ENCODE measurements at regions not wholly inside any gene's neighbourhood (a gene's known extent, or its start where the extent isn't known, plus 50 kb on each side); places are given as distances from the start of the nearest gene placed in this dataset.

DNA sequence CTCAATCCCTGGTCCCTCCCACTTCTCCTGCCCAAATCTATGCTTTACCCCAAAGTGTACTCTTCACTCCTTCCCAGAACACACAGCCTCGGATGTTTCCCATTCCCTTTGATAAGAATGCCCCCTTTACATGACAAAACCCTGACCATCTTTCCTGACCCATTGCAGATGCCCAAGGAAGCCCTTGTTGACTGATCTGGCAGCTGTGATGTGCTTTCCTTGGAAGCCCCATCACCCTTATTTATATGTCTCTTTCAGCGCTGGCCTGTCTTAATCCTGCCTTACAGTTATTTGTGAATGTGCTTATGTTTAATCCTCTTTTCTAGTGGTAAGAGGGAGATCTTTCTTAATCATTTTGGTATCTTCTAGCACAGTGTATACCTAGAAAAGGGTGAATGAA lies 523.1 kb downstream of the CD83 start:
- DNase-seq (ENCODE audit: low spot score), result no peak

DNA sequence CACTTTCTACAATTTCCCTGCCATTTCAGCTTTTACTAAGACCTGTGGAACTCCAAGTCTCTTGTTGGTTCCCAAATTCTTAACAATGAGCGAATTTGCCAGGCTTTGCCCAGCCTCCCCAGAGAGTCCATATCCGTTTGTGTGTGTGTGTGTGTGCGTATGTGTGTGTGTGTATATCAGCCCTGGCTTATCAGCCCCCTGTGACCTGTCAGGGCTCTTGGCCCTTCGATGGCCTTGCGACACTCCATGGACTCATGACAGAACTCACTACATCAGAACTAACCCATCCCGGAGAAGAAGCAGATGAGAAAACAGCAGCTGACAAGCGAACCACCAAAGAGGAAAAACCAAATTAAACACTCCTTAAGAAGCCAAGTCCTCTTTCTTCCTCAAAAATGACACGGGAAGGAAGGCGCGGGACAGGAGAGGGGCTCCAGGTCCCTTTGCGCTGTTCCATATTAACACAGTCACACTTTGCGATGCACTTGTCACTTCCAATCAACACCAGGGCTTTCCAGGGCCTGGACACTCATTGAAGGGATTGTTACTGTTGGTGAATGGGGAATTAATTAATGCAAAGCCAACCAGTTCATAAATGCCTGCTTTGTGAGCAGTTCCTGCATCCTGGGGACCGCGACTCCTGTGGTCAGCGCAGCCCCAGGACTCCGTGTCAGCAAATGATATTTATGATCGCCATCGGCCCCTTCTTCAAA lies 524.0 kb downstream of the CD83 start:
- no peak for DNase-seq (ENCODE audit: low spot score)

DNA sequence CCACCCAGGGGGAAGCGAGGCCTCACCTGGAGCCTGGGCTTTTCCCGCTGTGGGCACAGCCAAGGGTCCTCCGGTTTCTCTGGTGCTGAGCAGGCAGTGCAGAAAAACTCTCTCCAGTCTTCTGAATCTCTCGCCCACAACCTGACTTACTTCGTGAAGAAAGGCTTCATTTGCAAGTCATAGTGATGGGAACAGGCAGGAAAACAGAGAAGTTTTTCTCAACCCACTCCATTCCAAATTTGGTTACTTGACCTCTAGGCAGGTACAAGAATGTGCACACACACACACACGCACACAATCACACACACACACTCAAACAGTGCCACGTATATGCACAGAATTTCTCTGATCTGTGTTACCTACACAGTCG lies 524.5 kb downstream of the CD83 start:
- no peak for DNase-seq (ENCODE audit: low spot score)

DNA sequence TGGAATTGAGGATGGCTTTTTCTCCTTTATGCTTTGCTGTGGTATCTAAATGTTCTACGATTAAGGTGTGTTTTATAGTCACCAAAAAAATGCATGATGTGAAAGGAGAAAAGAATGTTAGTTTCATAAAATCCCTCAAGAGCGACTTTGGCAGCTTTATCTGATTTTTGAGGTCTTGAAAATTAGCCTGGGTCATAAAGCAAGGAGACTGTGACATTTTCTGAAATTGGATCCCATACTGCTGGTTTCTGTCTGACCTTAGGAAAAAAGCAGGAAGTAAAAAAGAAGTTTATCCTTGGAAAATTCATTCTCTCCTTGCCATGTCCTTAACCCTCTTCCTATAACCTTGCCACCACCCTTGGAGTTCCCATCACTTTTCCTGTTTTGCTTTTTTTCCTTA lies 525.3 kb downstream of the CD83 start:
- no peak for DNase-seq (ENCODE audit: low spot score)

DNA sequence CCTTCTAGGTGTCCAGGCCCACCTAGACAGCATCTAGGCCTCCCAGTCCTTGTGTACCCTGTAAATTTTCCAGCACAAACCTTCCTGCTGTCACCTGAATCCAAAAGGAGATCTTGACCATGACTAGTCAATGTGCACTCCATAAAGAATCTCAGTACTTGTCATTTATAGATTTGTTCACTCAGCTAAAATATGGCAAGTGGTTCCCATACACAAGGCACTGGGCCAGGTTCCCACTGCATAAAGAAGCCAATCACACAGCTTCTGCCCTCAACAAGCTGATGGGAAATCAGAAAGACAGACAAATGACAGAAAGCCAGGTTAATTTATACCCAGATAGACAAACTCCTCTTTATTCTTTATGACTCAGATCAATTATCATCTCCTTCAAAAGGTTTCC lies 526.8 kb downstream of the CD83 start:
- no peak for DNase-seq (ENCODE audit: low spot score)

DNA sequence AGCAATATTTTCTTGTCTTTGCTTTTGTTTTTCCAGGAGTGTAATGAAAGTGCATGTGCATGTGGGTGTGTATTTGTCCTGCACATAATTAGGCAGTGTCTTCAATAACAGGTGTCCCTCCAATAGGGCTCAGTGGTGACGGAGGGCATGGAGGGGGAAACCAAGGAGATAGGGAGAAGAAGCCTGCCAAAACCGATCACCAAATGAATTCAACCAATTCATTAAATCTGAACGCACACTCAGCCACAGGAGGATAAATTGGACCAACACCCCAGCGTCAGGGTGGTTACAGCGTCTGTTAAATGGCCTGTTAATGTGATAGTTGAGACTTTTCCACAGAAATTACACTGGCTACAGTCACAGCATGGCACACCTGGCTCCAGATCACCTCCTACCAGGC lies 527.6 kb downstream of the CD83 start:
- DNase-seq (ENCODE audit: low spot score), result no peak

DNA sequence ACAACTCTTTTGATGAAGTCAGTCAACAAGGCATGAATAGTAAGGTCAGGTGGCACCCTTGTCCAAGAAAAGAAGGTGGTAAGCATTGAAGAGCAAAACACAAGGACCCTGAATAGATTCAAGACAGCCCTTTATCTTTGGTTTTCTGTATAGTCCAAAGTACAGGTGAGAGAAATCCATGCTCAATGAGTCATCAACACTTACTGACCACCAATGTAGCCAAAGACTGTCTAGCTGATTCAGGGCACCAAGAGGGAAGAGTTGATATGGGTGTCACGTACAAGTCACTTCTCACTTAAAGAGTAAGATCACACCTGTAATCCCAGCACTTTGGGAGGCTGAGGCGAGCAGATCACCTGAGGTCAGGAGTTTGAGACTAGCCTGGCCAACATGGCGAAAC lies 528.3 kb downstream of the CD83 start:
- DNase-seq (ENCODE audit: low spot score), result no peak

DNA sequence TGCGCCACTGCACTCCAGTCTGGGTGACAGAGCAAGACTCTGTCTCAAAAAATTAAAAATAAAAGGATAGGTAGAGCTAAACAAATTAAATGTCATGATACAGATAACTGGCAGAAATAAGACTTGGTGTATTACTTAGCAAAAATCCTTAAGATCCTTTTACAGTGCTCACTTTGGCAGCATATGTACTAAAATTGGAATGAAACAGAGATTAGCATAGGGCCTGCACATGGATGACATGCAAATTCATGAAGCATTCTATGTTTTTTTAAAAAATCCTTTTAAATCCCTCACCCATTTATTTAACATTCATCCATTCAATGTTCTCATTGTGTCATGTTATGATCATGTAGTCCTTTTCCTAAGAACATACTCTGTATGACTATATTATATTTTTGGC lies 528.8 kb downstream of the CD83 start:
- no peak for DNase-seq (ENCODE audit: low spot score)

DNA sequence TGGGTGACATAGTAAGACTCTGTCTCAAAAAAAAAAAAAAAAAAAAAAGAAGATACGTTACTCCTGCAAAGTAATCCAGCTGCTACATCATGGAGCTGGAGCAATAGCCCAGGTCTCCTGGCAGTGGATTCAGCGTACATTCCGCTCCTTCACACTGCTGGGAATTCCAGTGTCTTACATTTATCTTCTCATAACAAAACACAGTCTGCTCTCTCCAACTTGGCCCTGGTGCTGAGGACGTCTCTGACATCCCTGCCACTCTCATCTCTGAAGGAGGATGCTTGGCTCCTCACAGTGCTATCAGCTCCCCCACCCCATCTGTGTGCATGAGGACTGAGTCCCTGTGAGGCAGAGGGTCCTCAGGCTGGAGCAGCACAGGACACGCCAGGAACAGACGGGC lies 529.8 kb downstream of the CD83 start:
- DNase-seq (ENCODE audit: low spot score), result no peak

DNA sequence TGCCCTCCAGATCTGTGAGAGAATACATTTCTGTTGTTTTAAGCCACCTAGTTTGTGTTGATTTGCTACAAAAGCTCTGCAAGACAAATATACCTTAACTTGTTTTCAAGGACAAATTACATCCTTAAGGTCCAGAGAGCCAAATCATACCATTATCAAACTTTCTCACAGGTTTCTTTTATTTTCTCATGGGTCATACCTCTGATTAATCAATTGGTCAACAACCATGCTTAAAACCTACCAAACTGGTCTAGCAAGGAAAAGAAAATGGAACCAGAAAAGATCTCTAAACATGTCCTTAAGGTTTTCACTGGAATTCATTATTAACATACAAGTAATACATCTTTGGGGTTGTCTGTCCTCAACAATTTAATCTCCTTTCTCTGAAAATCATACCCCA lies 535.0 kb downstream of the CD83 start:
- no peak for DNase-seq (ENCODE audit: low spot score)

DNA sequence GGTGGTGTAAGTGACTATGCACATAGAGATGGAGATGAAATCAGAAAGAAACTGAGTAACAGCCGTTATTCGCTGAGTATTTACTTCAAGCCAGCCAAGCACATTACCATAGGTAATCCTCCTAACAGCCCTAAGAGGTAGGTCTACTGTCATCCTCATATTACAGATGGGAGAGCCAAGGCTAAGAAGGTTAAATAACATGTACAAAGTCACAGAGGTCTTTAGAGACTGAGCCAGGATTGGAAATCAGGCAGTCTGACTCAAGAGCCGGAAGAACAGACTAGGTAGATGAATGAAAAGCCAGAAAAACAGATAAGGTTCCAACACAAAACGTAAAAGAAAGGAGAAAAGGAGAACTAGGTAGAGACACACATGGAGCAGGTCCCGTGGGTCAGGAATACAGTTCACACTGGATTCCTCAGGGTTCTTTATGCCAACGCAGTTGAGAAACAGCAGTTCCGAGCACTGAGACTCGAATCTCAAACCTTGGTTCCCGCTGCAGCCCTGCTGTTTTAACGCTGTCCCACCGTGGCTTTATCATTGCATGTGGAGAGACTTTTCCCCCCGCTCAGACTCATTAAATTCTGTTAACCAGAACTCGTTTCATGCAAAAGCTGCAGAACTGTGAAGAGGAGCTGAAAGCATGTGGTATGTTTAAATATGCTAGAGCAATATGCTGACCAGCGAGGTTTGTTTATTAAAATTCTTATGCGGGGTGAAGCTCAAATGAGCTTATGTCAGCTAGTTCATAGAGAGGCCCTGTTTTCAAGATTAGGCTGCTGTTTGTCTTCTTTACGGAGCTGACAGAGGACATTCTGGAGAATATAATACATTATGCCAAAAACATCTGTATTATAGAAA lies 537.9 kb downstream of the CD83 start:
- DNase-seq (ENCODE audit: low spot score), result no peak

DNA sequence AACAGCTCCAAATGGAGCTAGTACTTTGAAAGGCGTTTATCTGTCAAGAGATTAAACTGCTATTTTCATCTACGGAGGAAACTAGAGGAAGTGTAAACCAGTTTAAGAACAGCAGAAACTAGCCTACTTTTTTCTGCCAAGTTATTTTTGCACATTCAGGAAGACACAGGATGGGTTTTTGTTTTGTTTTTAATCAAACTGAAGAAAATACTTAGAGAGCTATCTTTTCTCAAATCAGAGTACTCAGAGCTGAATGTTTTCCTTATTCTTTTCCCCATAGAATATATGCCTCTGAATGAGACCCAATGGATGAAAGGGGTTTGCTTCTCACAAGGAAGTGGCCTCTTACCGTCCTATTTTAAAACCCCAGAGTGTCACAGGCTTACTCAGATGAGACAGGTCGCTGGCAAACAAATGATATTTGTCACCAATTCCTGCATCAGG lies 538.5 kb downstream of the CD83 start:
- no peak for DNase-seq (ENCODE audit: low spot score)

DNA sequence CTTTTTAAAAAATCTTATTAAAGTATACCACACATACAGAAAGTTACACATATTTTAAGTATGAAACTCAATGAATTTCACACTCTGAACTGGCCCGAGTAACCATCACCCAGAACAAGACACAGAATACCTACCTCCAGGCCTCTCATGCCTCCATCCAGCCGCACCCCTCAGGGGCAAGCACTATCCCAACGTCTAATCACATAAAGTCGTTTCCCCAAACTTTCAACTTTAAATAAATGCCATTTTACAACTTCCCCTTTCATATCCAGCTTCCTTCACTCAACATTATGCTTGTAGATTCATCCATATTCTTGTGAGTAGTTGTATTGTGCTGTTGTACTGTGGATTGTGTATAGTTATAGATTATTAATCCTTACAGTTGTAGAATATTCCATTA lies 539.1 kb downstream of the CD83 start:
- DNase-seq (ENCODE audit: low spot score), result no peak

DNA sequence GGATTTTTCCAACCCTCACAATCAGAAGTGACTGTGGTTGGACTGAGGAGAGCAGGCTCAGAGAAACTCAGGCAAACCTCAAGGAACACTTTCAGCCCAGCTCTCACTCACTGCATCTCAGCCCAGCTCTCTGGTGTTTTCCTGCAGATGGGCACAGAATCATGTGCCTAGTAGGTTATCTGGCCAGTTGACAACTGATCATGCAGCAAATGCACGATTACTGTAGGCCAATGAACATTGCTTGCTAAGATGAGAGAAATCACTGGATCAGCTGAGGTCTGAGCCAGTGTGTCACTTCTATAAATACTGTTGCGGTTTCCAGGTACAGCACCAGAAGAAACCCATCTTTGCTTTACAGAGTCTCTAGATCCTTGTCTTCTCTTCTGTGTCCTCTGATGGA lies 540.5 kb downstream of the CD83 start:
- no peak for DNase-seq (ENCODE audit: low spot score)

DNA sequence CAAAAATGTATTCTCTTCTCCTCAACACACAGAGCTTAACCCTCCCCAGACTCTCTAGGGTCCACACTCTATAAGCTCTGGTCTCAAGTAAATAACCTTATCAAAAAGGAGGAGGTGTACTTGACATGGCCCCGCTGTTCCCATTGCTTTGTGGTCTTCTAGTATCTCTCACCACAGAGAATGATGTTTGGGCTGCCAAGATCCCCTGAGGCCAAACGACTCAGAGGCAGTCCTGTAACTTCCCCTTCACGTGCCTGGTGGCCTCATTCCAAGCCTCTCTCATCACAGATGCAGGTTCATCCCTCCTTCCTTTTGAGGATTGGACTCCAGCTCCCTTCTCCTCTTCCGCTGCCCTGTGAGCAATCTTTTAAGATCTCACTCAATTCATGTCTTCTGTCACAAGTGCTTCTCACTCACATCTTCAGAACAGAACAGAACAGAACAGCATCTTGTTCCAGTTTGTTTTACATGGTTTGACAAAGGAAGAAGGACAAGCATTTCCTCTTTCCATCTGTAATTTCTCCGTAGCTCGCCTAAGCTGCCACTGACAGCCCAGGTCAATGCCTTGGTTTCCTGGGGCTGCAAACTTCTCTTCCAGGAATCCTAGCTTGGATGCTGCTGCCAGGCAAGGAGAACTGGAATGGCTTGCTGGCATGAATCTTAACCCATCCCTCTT lies 541.5 kb downstream of the CD83 start:
- DNase-seq (ENCODE audit: low spot score), result no peak

DNA sequence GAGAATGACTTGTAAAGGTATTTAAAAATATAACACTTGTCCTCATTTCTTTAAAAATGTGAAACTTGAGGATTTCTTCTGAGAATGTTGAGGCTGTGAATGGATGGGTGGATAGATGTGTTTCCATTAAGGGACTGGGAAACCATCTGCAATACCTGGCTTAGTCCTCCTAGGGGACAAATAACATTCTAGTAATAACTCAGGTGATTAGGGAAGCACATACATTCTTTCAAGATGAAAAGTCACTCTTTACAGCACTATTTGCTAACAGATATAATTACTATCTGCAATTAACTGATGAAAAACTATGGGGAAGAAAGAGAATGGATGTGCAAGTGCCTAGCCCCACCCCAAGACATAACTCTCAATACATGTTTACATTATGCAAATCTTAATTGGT lies 542.3 kb downstream of the CD83 start:
- DNase-seq (ENCODE audit: low spot score), result no peak

DNA sequence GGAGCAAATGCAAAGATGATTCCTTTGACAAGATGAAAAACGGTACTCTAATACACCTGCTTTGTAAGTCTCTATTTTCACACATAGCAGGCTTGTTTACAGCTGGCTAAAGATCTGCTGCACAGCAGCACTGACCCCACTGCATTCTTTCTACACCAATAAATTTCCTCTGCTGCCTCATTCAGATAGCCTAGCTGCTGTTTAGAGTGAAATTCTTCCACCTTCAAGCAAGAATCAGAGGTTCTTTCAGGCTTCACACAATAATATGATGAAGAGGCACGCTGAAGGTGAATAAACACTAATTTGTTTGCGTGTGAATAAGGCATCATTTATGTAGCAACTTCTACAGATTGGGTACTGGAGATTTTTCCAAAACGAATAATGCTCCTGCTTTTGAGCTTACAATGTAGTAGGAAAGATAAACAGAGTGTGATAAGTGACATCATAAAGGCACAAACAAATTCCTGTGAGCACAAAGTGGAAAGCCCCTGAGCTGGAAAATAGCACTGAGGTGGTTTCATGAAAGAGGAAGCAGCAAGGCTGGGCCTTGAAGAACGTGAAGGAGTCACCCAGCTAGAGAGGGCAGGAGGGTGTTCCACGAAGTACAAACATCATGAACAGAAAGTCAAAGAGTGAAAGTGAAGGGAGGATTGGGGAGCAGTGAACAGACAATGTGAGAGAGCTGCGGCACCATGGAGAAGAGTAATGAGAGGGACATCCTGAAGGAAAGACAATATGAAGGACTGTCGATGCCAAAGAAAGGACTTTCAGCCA lies 543.4 kb downstream of the CD83 start:
- peak; percentile 51 for DNase-seq (ENCODE audit: low spot score)

DNA sequence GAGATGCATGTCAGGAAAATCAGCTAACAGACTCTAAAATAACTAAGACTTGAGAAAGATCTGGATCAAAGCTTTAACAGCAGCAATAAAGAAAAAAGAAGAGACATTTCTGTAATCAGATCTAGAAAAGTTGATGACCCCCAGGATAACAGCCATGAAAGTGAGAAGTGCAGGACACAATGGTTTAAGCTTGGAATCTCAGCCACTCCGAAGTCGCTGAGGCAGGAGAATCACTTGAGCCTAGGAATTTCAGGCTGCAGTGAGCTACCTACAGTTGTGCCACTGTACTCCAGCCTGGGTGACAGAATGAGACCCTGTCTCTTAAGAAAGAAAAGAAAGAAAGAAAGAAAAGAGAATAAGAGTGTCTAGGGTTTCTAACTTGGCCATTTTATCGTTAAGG lies 544.1 kb downstream of the CD83 start:
- DNase-seq (ENCODE audit: low spot score), result no peak

DNA sequence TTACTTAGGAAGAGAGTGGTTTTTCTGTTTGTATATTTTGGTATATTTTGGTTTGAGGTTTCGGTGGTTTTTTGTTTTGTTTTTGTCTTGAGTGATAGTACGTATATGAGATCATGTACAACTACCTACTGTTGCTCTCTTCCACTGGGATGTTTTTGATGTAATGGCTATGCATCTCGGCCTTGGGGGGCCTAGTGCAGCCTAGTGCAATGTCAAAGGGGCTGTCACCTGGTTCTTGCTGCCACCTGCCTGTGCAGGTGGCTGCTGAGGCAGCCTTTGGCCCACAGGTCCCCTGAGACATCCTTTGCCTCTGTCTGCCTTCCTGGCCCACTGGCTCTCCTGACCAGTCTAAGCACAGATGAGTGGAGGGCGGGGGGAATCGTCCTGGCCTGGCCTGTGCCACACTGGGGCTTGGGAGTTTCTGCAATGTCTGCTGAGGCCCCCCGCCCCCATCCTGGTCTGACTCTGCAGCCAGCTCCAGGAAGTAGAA lies 546.6 kb downstream of the CD83 start:
- peak; percentile 17 for DNase-seq (ENCODE audit: low spot score)

DNA sequence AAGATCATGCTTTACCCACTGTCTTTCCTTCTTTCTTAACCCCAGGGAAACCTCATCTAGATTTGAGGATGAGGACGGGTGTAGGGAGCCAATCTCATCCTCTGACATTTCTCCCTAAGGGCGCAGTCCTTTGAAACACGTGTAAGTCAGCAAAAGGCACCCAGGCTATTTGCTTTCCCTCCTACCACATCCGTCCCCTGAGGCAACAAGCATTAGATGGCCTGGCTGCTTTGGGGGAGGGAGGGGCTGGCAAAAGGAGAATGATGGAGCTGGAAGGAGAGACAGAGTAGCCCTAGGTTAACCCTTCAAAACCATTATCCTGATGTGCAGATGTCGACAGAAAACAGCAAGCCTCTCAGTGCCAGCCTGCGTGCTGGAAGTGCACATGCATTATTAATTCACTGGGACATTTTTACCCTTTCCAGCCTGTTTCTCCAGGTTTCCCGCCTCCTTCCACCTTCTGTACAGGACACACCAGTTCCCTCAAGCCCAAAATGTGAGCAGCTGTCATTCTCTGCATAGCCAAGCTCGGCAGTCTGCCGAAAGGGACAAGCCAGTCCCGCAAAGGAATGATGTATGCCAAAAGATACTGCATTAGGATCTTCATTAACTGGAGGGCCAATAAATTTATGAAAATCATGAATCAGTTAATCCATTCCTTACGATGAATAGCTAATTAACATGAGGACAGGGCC lies 547.2 kb downstream of the CD83 start:
- no peak for DNase-seq (ENCODE audit: low spot score)

All from CD4-positive, alpha-beta T cell treated with Interleukin-2 at 100 ng/mL for 4 hours (primary cell).